HepG2 (cell line): ENCODE measurements at regions not wholly inside any gene's neighbourhood (a gene's known extent, or its start where the extent isn't known, plus 50 kb on each side); places are given as distances from the start of the nearest gene placed in this dataset.

Source experiments
- CENPX ChIP-seq: sonication (generic); formaldehyde crosslinking; IDR thresholded peaks from 2 replicates; pipeline ENCODE4 v1.9.0; 2021; ENCODE audit warnings: mild to moderate bottlenecking, missing genetic modification reagents, moderate library complexity
- CTCF ChIP-seq: sonication (generic); formaldehyde crosslinking; IDR thresholded peaks from 2 replicates; pipeline ENCODE4 v1.5.0; 2020; ENCODE audit warnings: mild to moderate bottlenecking, missing genetic modification reagents, moderate library complexity
- GABPB1 ChIP-seq: IDR thresholded peaks from 2 replicates; pipeline ENCODE4 v1.6.1; 2016; ENCODE audit warnings: mild to moderate bottlenecking, missing genetic modification reagents, moderate library complexity, missing compliant biosample characterization
- HNF4G ChIP-seq, 2 experiments: sonication (generic) in 1 of 2; formaldehyde crosslinking in 1 of 2; IDR thresholded peaks; 2 replicates each; pipeline versions ENCODE4 v1.4.0 to v1.6.1; 2011 to 2020; ENCODE audit warnings: borderline replicate concordance in 2 of 2, low read depth in 2 of 2, mild to moderate bottlenecking in 2 of 2, low read length in 1 of 2, missing genetic modification reagents in 1 of 2, moderate library complexity in 1 of 2

GRCh38 chr16:62985722-62986121 is 949.5 kb upstream of the CDH8 start:
- TF ChIP-seq CTCF (CRISPR knock-in tag): no peak
- TF ChIP-seq CENPX (CRISPR knock-in tag): no peak
- TF ChIP-seq HNF4G (IDR thresholded peaks at IDR 0.05; ENCODE audit: borderline replicate concordance, low read depth, low read length): no peak
- no peak for TF ChIP-seq HNF4G (CRISPR knock-in tag; IDR thresholded peaks at IDR 0.05; ENCODE audit: borderline replicate concordance, low read depth)
- no peak for TF ChIP-seq GABPB1 (CRISPR knock-in tag)
